ENCODE measurements at regions not wholly inside any gene's neighbourhood (a gene's known extent, or its start where the extent isn't known, plus 50 kb on each side); places are given as distances from the start of the nearest gene placed in this dataset.

DNA sequence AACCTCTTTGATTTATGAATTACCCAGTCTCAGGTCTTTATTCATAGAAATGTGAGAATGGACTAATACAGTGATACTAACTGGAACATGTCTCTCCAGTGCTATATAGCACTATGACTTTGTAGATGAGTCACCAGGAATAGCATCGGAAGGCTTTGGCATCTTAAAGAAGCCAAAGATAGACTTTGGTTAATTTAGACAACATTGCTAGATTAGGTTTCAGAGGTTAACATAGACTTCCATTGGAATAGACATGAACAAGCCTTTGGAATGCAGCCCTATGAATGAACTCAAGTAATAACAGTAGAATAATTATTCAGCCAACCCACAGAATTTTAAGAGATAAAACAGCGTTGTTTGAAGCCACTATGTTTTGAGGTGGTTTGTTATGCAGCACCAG, 169.2 kb downstream of the HGF start:
- H3K36me3 ChIP-seq: no peaks in the 10 kb centered on the region
- no peaks in the 10 kb centered on the region for H3K9me3 ChIP-seq
- H3K4me3 ChIP-seq (ENCODE audit: low read depth in 1 of 2, low read length in 1 of 2): no peak overlapping the region
- H3K27me3 ChIP-seq: no peaks in the 10 kb centered on the region
- H3K27ac ChIP-seq: no peak overlapping the region
- no peaks in the 10 kb centered on the region for H3K4me1 ChIP-seq (ENCODE audit: control insufficient read depth in 1 of 2, insufficient read depth in 1 of 2, low read depth in 1 of 2, low read length in 1 of 2)
- TF ChIP-seq, protein P1, sequence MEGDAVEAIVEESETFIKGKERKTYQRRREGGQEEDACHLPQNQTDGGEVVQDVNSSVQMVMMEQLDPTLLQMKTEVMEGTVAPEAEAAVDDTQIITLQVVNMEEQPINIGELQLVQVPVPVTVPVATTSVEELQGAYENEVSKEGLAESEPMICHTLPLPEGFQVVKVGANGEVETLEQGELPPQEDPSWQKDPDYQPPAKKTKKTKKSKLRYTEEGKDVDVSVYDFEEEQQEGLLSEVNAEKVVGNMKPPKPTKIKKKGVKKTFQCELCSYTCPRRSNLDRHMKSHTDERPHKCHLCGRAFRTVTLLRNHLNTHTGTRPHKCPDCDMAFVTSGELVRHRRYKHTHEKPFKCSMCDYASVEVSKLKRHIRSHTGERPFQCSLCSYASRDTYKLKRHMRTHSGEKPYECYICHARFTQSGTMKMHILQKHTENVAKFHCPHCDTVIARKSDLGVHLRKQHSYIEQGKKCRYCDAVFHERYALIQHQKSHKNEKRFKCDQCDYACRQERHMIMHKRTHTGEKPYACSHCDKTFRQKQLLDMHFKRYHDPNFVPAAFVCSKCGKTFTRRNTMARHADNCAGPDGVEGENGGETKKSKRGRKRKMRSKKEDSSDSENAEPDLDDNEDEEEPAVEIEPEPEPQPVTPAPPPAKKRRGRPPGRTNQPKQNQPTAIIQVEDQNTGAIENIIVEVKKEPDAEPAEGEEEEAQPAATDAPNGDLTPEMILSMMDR (IDR thresholded peaks at IDR 0.05): no peak

GRCh38 chr7:81598951-81599350, 170.9 kb downstream of the HGF start:
- TF ChIP-seq, protein P1 (IDR thresholded peaks at IDR 0.05): no peak
- no peaks in the 10 kb centered on the region for H3K4me1 ChIP-seq (ENCODE audit: control insufficient read depth in 1 of 2, insufficient read depth in 1 of 2, low read depth in 1 of 2, low read length in 1 of 2)
- H3K27me3 ChIP-seq: no peaks in the 10 kb centered on the region
- no peak overlapping the region for H3K27ac ChIP-seq
- H3K4me3 ChIP-seq (ENCODE audit: low read depth in 1 of 2, low read length in 1 of 2): no peak overlapping the region
- no peaks in the 10 kb centered on the region for H3K9me3 ChIP-seq
- H3K36me3 ChIP-seq: no peaks in the 10 kb centered on the region

GRCh38 chr7:81594767-81595166, 175.1 kb downstream of the HGF start:
- Histone ChIP-seq H3K4me1 (ENCODE audit: control insufficient read depth in 1 of 2, insufficient read depth in 1 of 2, low read depth in 1 of 2, low read length in 1 of 2) (no peaks in the 10 kb centered on the region), H3K4me3 (ENCODE audit: low read depth in 1 of 2, low read length in 1 of 2) (no peak overlapping the region), H3K36me3 (no peaks in the 10 kb centered on the region), H3K27me3 (no peaks in the 10 kb centered on the region), H3K27ac (no peak overlapping the region), H3K9me3 (no peaks in the 10 kb centered on the region)
- TF ChIP-seq, protein P1 (IDR thresholded peaks at IDR 0.05): no peak

- no peaks in the 10 kb centered on the region for H3K4me1 ChIP-seq (ENCODE audit: control insufficient read depth in 1 of 2, insufficient read depth in 1 of 2, low read depth in 1 of 2, low read length in 1 of 2)
- H3K9me3 ChIP-seq: no peaks in the 10 kb centered on the region
- no peaks in the 10 kb centered on the region for H3K36me3 ChIP-seq
- no peak overlapping the region for H3K27ac ChIP-seq
- TF ChIP-seq, protein P1 (IDR thresholded peaks at IDR 0.05): no peak
- no peaks in the 10 kb centered on the region for H3K27me3 ChIP-seq
- no peak overlapping the region for H3K4me3 ChIP-seq (ENCODE audit: low read depth in 1 of 2, low read length in 1 of 2)
Measured at GRCh38 chr7:81590131-81590530, 179.7 kb downstream of the HGF start.

- no peaks in the 10 kb centered on the region for H3K27me3 ChIP-seq
- H3K9me3 ChIP-seq: no peaks in the 10 kb centered on the region
Measured at GRCh38 chr7:81584667-81585066, 185.2 kb downstream of the HGF start.

More at GRCh38 chr7:81584667-81585066, 185.2 kb downstream of the HGF start:
- Histone ChIP-seq H3K36me3 (no peaks in the 10 kb centered on the region), H3K4me3 (ENCODE audit: low read depth in 1 of 2, low read length in 1 of 2) (no peak overlapping the region), H3K4me1 (ENCODE audit: control insufficient read depth in 1 of 2, insufficient read depth in 1 of 2, low read depth in 1 of 2, low read length in 1 of 2) (no peaks in the 10 kb centered on the region), H3K27ac (no peak overlapping the region)
- TF ChIP-seq, protein P1 (IDR thresholded peaks at IDR 0.05): no peak

Measured in neutrophil (primary cell).